HCT116 (cell line): ENCODE measurements at regions not wholly inside any gene's neighbourhood (a gene's known extent, or its start where the extent isn't known, plus 50 kb on each side); places are given as distances from the start of the nearest gene placed in this dataset.

Source experiments
- CEBPB ChIP-seq: IDR thresholded peaks from 2 replicates; pipeline ENCODE4 v1.6.1; 2012; ENCODE audit warnings: low read depth
- EGR1 ChIP-seq: IDR thresholded peaks from 2 replicates; pipeline ENCODE4 v1.6.1; 2012; ENCODE audit warnings: low read depth
- POLR2A ChIP-seq: IDR thresholded peaks from 2 replicates; pipeline ENCODE4 v1.7.0; 2011; ENCODE audit warnings: borderline replicate concordance; ENCODE audit not compliant: insufficient read depth, insufficient read length; ENCODE audit errors: extremely low read depth
- POLR2AphosphoS5 ChIP-seq: IDR thresholded peaks from 2 replicates; pipeline ENCODE4 v1.6.1; 2011; ENCODE audit warnings: mild to moderate bottlenecking, low read depth, low read length, moderate library complexity
- RAD21 ChIP-seq: IDR thresholded peaks from 2 replicates; pipeline ENCODE4 v1.6.1; 2012; ENCODE audit warnings: low read depth, mild to moderate bottlenecking
- SIN3A ChIP-seq: IDR thresholded peaks from 2 replicates; pipeline ENCODE4 v1.6.1; 2012; ENCODE audit warnings: low read depth
- SRF ChIP-seq: IDR thresholded peaks from 2 replicates; pipeline ENCODE4 v1.6.1; 2012; ENCODE audit warnings: low read depth
- ZFX ChIP-seq: fragments of 450-650 bp; IDR thresholded peaks from 2 replicates; pipeline ENCODE4 v1.6.1; 2017
- TF ChIP-seq, protein P1 (sequence below), 3 experiments: fragments of 200-600 bp in 1 of 3; sonication (generic) in 1 of 3; IDR thresholded peaks in 2 of 3; conservative IDR thresholded peaks in 1 of 3; 2 replicates each; pipeline ENCODE4 v1.5.1; 2012 to 2017; ENCODE audit warnings: low read depth in 2 of 3, low read length in 2 of 3, antibody characterized with exemption in 1 of 3, borderline replicate concordance in 1 of 3, control low read depth in 1 of 3, mild to moderate bottlenecking in 1 of 3, mixed read lengths in 1 of 3, mixed run types in 1 of 3, moderate library complexity in 1 of 3; ENCODE audit not compliant: insufficient read depth in 1 of 3
- TF ChIP-seq, protein P2 (sequence below): IDR thresholded peaks from 2 replicates; pipeline ENCODE4 v1.6.1; 2012
- TF ChIP-seq, protein P3 (sequence below): IDR thresholded peaks from 2 replicates; pipeline ENCODE4 v1.6.1; 2012
- TF ChIP-seq, protein P4 (sequence below): IDR thresholded peaks from 2 replicates; pipeline ENCODE4 v1.6.1; 2012; ENCODE audit warnings: low read depth

DNA sequence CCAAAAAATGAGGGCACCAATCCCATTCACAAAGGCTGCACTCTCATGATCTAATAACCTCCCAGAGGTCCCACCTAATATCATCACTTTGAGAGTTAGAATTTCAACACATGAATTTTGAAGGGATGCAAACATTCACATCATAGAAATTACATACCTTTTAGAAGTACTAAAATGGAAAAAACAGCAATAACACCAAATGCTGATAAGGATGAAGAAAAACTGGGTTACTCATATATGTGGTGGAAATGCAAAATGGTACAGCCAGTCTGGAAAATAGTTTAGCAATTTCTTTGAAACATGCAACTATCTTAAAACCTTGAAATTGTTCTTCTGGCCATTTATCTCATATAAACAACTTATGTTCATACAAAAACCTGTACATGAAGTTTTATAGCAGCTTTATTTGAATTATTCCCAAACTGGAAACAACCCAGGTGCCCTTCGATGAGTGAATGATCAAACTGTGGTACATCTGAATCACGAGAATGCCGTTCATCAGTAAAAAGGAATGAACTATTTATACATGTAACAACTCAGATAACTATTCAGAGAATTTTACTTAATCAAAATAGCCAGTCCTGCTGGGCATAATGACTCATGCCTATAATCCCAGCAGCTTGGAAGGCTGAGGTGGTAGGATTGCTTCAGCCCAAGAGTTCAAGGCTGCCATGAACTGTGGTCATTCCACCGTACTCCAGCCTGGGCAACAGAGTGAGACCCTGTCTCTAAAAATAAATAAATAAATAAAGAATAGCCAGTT lies 109.4 kb upstream of the SSTR1 start:
- TF ChIP-seq, protein P1, sequence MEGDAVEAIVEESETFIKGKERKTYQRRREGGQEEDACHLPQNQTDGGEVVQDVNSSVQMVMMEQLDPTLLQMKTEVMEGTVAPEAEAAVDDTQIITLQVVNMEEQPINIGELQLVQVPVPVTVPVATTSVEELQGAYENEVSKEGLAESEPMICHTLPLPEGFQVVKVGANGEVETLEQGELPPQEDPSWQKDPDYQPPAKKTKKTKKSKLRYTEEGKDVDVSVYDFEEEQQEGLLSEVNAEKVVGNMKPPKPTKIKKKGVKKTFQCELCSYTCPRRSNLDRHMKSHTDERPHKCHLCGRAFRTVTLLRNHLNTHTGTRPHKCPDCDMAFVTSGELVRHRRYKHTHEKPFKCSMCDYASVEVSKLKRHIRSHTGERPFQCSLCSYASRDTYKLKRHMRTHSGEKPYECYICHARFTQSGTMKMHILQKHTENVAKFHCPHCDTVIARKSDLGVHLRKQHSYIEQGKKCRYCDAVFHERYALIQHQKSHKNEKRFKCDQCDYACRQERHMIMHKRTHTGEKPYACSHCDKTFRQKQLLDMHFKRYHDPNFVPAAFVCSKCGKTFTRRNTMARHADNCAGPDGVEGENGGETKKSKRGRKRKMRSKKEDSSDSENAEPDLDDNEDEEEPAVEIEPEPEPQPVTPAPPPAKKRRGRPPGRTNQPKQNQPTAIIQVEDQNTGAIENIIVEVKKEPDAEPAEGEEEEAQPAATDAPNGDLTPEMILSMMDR (IDR thresholded peaks at IDR 0.05 in 2 of 3, conservative IDR thresholded peaks at IDR 0.05 in 1 of 3; ENCODE audit: borderline replicate concordance in 1 of 3, insufficient read depth in 1 of 3, low read depth in 2 of 3, low read length in 2 of 3): no peak
- TF ChIP-seq CEBPB: no peak
- TF ChIP-seq RAD21: no peak
- TF ChIP-seq POLR2A: no peak
- no peak for TF ChIP-seq EGR1
- no peak for TF ChIP-seq SIN3A
- no peak for TF ChIP-seq POLR2AphosphoS5
- TF ChIP-seq ZFX: no peak
- no peak for TF ChIP-seq SRF
- TF ChIP-seq, protein P2, sequence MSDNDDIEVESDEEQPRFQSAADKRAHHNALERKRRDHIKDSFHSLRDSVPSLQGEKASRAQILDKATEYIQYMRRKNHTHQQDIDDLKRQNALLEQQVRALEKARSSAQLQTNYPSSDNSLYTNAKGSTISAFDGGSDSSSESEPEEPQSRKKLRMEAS: no peak
- TF ChIP-seq, protein P3, sequence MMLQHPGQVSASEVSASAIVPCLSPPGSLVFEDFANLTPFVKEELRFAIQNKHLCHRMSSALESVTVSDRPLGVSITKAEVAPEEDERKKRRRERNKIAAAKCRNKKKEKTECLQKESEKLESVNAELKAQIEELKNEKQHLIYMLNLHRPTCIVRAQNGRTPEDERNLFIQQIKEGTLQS: no peak
- TF ChIP-seq, protein P4, sequence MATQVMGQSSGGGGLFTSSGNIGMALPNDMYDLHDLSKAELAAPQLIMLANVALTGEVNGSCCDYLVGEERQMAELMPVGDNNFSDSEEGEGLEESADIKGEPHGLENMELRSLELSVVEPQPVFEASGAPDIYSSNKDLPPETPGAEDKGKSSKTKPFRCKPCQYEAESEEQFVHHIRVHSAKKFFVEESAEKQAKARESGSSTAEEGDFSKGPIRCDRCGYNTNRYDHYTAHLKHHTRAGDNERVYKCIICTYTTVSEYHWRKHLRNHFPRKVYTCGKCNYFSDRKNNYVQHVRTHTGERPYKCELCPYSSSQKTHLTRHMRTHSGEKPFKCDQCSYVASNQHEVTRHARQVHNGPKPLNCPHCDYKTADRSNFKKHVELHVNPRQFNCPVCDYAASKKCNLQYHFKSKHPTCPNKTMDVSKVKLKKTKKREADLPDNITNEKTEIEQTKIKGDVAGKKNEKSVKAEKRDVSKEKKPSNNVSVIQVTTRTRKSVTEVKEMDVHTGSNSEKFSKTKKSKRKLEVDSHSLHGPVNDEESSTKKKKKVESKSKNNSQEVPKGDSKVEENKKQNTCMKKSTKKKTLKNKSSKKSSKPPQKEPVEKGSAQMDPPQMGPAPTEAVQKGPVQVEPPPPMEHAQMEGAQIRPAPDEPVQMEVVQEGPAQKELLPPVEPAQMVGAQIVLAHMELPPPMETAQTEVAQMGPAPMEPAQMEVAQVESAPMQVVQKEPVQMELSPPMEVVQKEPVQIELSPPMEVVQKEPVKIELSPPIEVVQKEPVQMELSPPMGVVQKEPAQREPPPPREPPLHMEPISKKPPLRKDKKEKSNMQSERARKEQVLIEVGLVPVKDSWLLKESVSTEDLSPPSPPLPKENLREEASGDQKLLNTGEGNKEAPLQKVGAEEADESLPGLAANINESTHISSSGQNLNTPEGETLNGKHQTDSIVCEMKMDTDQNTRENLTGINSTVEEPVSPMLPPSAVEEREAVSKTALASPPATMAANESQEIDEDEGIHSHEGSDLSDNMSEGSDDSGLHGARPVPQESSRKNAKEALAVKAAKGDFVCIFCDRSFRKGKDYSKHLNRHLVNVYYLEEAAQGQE: no peak
